Hepatocyte (in vitro differentiated cells): ENCODE measurements at regions not wholly inside any gene's neighbourhood (a gene's known extent, or its start where the extent isn't known, plus 50 kb on each side); places are given as distances from the start of the nearest gene placed in this dataset.

ENCODE experiments used
- DNase-seq: peaks from one replicate; pipeline ENCODE4 v3.0.0-alpha.2; 2016; ENCODE audit warnings: low spot score
- H2AFZ ChIP-seq: fragments of 200-600 bp; sonication (generic); 2 replicates; pipeline ENCODE4 v1.6.0; 2016; ENCODE audit warnings: antibody characterized with exemption, mild to moderate bottlenecking
- H3K27ac ChIP-seq: fragments of 200-600 bp; sonication (generic); 2 replicates; pipeline ENCODE4 v1.5.1; 2016; ENCODE audit warnings: mild to moderate bottlenecking
- H3K27me3 ChIP-seq: fragments of 200-600 bp; sonication (generic); 2 replicates; pipeline ENCODE4 v1.6.1; 2016
- H3K36me3 ChIP-seq: fragments of 200-600 bp; sonication (generic); replicated peaks from 2 replicates; pipeline ENCODE4 v1.5.1; 2016; ENCODE audit warnings: low read depth; ENCODE audit not compliant: insufficient read depth
- H3K4me1 ChIP-seq: fragments of 200-600 bp; sonication (generic); 2 replicates; pipeline ENCODE4 v1.5.1; 2016; ENCODE audit warnings: mild to moderate bottlenecking, moderate library complexity; ENCODE audit not compliant: insufficient read depth
- H3K4me2 ChIP-seq: fragments of 200-600 bp; sonication (generic); 2 replicates; pipeline ENCODE4 v1.6.0; 2016
- H3K4me3 ChIP-seq: fragments of 200-600 bp; sonication (generic); 2 replicates; pipeline ENCODE4 v1.5.1; 2016; ENCODE audit warnings: mild to moderate bottlenecking
- H3K79me2 ChIP-seq: fragments of 200-600 bp; sonication (generic); 2 replicates; pipeline ENCODE4 v1.6.0; 2017; ENCODE audit warnings: mild to moderate bottlenecking
- H3K9me2 ChIP-seq: fragments of 200-600 bp; sonication (generic); replicated peaks from 2 replicates; pipeline ENCODE4 v1.6.0; 2017; ENCODE audit warnings: mild to moderate bottlenecking; ENCODE audit not compliant: insufficient read depth
- H3K9me3 ChIP-seq: fragments of 200-600 bp; sonication (generic); 2 replicates; pipeline ENCODE4 v1.5.1; 2016; ENCODE audit warnings: low read depth, mild to moderate bottlenecking
- H4K20me1 ChIP-seq: fragments of 200-600 bp; sonication (generic); 2 replicates; pipeline ENCODE4 v1.6.0; 2016; ENCODE audit warnings: mild to moderate bottlenecking; ENCODE audit not compliant: insufficient read depth, poor library complexity, severe bottlenecking
- CTCF ChIP-seq: fragments of 200-600 bp; sonication (generic); IDR thresholded peaks from 2 replicates; pipeline ENCODE4 v1.5.1; 2016; ENCODE audit warnings: antibody characterized with exemption, mild to moderate bottlenecking; ENCODE audit not compliant: poor library complexity
- EZH2 ChIP-seq: fragments of 200-600 bp; sonication (generic); IDR thresholded peaks from 2 replicates; pipeline ENCODE4 v1.6.1; 2016; ENCODE audit warnings: antibody characterized with exemption, mild to moderate bottlenecking, borderline replicate concordance
- EZH2phosphoT487 ChIP-seq: fragments of 200-600 bp; sonication (generic); IDR thresholded peaks from one replicate; pipeline ENCODE4 v1.6.1; 2018; ENCODE audit warnings: antibody characterized with exemption, mild to moderate bottlenecking, low read depth, moderate library complexity; ENCODE audit not compliant: unreplicated experiment, severe bottlenecking
- WGBS: methylation state at CpG from one replicate; pipeline ENCODE4 v1.1.6; 2016; ENCODE audit warnings: low lambda C conversion rate; ENCODE audit errors: missing lambda C conversion rate; 5-methylcytosine and 5-hydroxymethylcytosine counted together

GRCh38 chr11:101182467-101182866 is 52.9 kb upstream of the PGR start:
- Histone ChIP-seq H3K4me2 (no peak overlapping the region), H3K9me3 (no peaks in the 10 kb centered on the region), H3K4me3 (no peak overlapping the region), H4K20me1 (no peaks in the 10 kb centered on the region), H2AFZ (no peak overlapping the region), H3K4me1 (no peaks in the 10 kb centered on the region), H3K27ac (no peak overlapping the region), H3K27me3 (no peaks in the 10 kb centered on the region), H3K36me3 (no peaks in the 10 kb centered on the region), H3K79me2 (no peaks in the 10 kb centered on the region), H3K9me2 (no peaks in the 10 kb centered on the region)
- TF ChIP-seq CTCF (no peak), EZH2phosphoT487 (no peak), EZH2 (no peak)
- DNase-seq, result no peak
- 56% methylated on average over 1 of the region's 1 CpG for whole genome bisulfite sequencing

GRCh38 chr11:101180481-101180880 is 50.9 kb upstream of the PGR start:
- no peaks in the 10 kb centered on the region for H3K4me1 ChIP-seq
- 78% methylated on average over 1 of the region's 1 CpG for WGBS
- no peak for DNase-seq
- no peak overlapping the region for H2AFZ ChIP-seq
- no peak overlapping the region for H3K27ac ChIP-seq
- H3K79me2 ChIP-seq, result no peaks in the 10 kb centered on the region
- H3K9me2 ChIP-seq, result no peaks in the 10 kb centered on the region
- H3K27me3 ChIP-seq, result no peaks in the 10 kb centered on the region
- H3K9me3 ChIP-seq, result no peaks in the 10 kb centered on the region
- H3K36me3 ChIP-seq, result no peaks in the 10 kb centered on the region
- H3K4me2 ChIP-seq, result no peak overlapping the region
- TF ChIP-seq CTCF (no peak), EZH2phosphoT487 (no peak), EZH2 (no peak)
- H4K20me1 ChIP-seq, result no peaks in the 10 kb centered on the region
- H3K4me3 ChIP-seq, result no peak overlapping the region
